Stomach (tissue), 8 donors: ENCODE measurements at regions not wholly inside any gene's neighbourhood (a gene's known extent, or its start where the extent isn't known, plus 50 kb on each side); places are given as distances from the start of the nearest gene placed in this dataset.

Experiments
- DNase-seq, 2 donors: peaks; one replicate each; pipeline versions ENCODE4 v3.0.0 to v3.0.0-alpha.2; 2013 to 2019
- H3K27ac ChIP-seq, 5 donors: fragments of 200-600 bp in 4 of 5; sonication (generic) in 4 of 5; one replicate each; pipeline ENCODE4 v1.5.1; 2013 to 2019; ENCODE audit warnings: mild to moderate bottlenecking in 1 of 5, moderate library complexity in 1 of 5
- H3K27me3 ChIP-seq, 3 donors: fragments of 200-600 bp; sonication (generic); one replicate each; pipeline ENCODE4 v1.5.1; 2017 to 2019; ENCODE audit warnings: mixed run types in 1 of 3
- H3K36me3 ChIP-seq, 4 donors: fragments of 200-600 bp; sonication (generic); 1 replicate in 3 of 4; 2 replicates in 1 of 4; pipeline ENCODE4 v1.5.1; 2016 to 2019
- H3K4me1 ChIP-seq, 4 donors: fragments of 200-600 bp; sonication (generic); one replicate each; pipeline ENCODE4 v1.5.1; 2016 to 2019
- H3K4me3 ChIP-seq, 4 donors: fragments of 200-600 bp; sonication (generic) in 3 of 4; one replicate each; pipeline ENCODE4 v1.5.1; 2016 to 2019; ENCODE audit warnings: mild to moderate bottlenecking in 1 of 4
- H3K9me3 ChIP-seq, 4 donors: fragments of 200-600 bp; sonication (generic); one replicate each; pipeline ENCODE4 v1.5.1; 2016 to 2019
- EP300 ChIP-seq: sonication (generic); formaldehyde crosslinking; IDR thresholded peaks from one replicate; pipeline ENCODE4 v1.6.1; 2017; ENCODE audit warnings: antibody characterized with exemption
- POLR2A ChIP-seq, 4 donors: fragments of 450-650 bp; IDR thresholded peaks; one replicate each; pipeline ENCODE4 v1.6.1; 2016; ENCODE audit warnings: antibody characterized with exemption in 4 of 4, control low read depth in 2 of 4, mild to moderate bottlenecking in 1 of 4, moderate library complexity in 1 of 4
- POLR2AphosphoS5 ChIP-seq, 3 donors: sonication (generic); formaldehyde crosslinking; IDR thresholded peaks; one replicate each; pipeline ENCODE4 v1.6.1; 2016; ENCODE audit warnings: antibody characterized with exemption in 3 of 3
- WGBS, 5 donors: extraction: QIAGEN DNeasy Blood & Tissue Kit in 3 of 5; methylation state at CpG; one replicate each; pipeline versions ENCODE4 v1.1.5 to v1.1.7; 2013 to 2018; 5-methylcytosine and 5-hydroxymethylcytosine counted together
- intact Hi-C: fragments of 100-400 bp; cut with DNase I; formaldehyde crosslinking; loops from one replicate; pipeline ENCODE4 v1.15.1; 2023; ENCODE audit warnings: low total_unique reads
- TF ChIP-seq, protein P1 (sequence below), 7 experiments: fragments of 450-650 bp in 4 of 7; fragments of 200-600 bp in 3 of 7; sonication (generic) in 3 of 7; IDR thresholded peaks; one replicate each; pipeline ENCODE4 v1.5.1; 2016 to 2019; ENCODE audit warnings: antibody characterized with exemption in 7 of 7, control low read depth in 2 of 7, mild to moderate bottlenecking in 1 of 7
- donor health status: healthy with polysubstance abuse.
- donor health status: Bipolar disorder and iron deficiency.
- donor health status: healthy.

DNA sequence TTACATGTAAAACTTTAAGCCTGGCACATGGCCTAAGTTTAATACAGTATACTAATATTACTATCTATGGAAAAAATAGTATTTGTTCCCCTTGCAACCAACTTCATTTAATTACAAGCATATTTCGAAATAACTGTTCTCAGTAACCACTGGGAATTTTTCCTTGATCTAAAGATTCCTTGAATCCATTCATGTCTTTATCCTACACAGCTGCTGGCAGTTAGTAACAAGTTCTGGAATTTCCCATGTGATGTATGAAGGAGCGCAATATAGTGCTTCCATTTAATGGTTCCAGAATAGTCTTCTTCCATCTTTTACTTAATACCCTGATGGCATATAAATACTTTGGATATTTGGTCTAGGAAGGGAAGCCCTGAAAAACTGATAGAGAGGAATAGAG lies 136.5 kb downstream of the AASDH start:
- WGBS, 5 donors = 82 to 95% (median 89%) methylated on average over 2 of the region's 2 CpGs
- H3K9me3 ChIP-seq = no peaks in the 10 kb centered on the region
- TF ChIP-seq POLR2A (IDR thresholded peaks at IDR 0.05) = no peak
- TF ChIP-seq, protein P1, sequence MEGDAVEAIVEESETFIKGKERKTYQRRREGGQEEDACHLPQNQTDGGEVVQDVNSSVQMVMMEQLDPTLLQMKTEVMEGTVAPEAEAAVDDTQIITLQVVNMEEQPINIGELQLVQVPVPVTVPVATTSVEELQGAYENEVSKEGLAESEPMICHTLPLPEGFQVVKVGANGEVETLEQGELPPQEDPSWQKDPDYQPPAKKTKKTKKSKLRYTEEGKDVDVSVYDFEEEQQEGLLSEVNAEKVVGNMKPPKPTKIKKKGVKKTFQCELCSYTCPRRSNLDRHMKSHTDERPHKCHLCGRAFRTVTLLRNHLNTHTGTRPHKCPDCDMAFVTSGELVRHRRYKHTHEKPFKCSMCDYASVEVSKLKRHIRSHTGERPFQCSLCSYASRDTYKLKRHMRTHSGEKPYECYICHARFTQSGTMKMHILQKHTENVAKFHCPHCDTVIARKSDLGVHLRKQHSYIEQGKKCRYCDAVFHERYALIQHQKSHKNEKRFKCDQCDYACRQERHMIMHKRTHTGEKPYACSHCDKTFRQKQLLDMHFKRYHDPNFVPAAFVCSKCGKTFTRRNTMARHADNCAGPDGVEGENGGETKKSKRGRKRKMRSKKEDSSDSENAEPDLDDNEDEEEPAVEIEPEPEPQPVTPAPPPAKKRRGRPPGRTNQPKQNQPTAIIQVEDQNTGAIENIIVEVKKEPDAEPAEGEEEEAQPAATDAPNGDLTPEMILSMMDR (IDR thresholded peaks at IDR 0.05) = no peak
- no peak for TF ChIP-seq EP300
- TF ChIP-seq POLR2AphosphoS5 (IDR thresholded peaks at IDR 0.05) = no peak
- H3K4me3 ChIP-seq = no peak overlapping the region
- no peak overlapping the region for H3K27ac ChIP-seq
- H3K4me1 ChIP-seq = no peaks in the 10 kb centered on the region
- H3K27me3 ChIP-seq = no peaks in the 10 kb centered on the region
- DNase-seq = no peak
- H3K36me3 ChIP-seq = no peaks in the 10 kb centered on the region
- intact Hi-C loops = no loop called here

DNA sequence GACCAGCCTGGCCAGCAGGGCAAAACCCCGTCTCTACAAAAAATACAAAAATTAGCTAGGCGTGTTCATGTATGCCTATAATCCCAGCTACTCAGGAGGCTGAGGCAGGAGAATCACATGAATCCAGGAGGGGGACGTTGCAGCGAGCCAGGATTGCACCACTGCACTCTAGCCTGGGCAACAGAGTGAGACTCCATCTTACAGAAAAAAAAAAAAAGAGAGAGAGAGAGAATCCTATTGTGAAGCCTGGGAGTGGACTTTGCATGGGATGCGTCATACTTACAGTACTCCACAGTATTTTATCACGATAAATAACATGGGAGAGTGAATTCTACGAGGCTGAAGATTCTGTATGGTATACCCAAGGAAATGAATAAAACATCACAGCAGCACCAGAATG lies 139.6 kb downstream of the AASDH start:
- H3K27ac ChIP-seq = no peak overlapping the region
- DNase-seq = no peak

DNA sequence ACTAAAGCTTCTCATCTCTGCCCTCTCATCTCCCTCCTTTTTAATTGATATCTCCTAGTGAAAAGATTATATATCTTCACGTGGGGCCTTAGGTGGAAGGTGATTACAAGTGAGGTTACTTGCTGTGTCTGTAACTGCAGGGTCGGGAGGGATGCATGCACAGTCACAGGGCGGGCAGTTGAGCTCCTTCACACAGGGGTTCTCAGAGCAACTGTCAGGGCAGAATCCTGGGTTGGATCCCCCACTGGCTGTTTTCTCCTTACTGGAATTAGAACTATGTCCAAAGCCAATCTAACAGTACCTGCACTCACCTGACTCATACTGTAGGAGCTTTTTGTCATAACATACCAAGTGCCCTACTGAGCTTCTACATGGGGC lies 141.1 kb downstream of the AASDH start:
- no peak overlapping the region for H3K27ac ChIP-seq
- intact Hi-C loops = no loop called here
- 75 to 81% (median 78%) methylated on average over 3 of the region's 3 CpGs for WGBS, 5 donors
- H3K4me3 ChIP-seq = no peak overlapping the region
- no peaks in the 10 kb centered on the region for H3K36me3 ChIP-seq
- no peaks in the 10 kb centered on the region for H3K4me1 ChIP-seq
- no peak for DNase-seq
- H3K27me3 ChIP-seq = no peaks in the 10 kb centered on the region
- no peaks in the 10 kb centered on the region for H3K9me3 ChIP-seq
- TF ChIP-seq POLR2AphosphoS5 (IDR thresholded peaks at IDR 0.05) = no peak
- no peak for TF ChIP-seq POLR2A (IDR thresholded peaks at IDR 0.05)
- TF ChIP-seq, protein P1 (IDR thresholded peaks at IDR 0.05) = no peak
- no peak for TF ChIP-seq EP300

More for the DNA sequence above, 139.6 kb downstream of the AASDH start:
- Histone ChIP-seq H3K4me1 (no peaks in the 10 kb centered on the region), H3K36me3 (no peaks in the 10 kb centered on the region), H3K4me3 (no peak overlapping the region), H3K9me3 (no peaks in the 10 kb centered on the region), H3K27me3 (no peaks in the 10 kb centered on the region)
- TF ChIP-seq POLR2AphosphoS5 (IDR thresholded peaks at IDR 0.05) = no peak
- no peak for TF ChIP-seq EP300
- TF ChIP-seq, protein P1 (IDR thresholded peaks at IDR 0.05) = no peak
- TF ChIP-seq POLR2A (IDR thresholded peaks at IDR 0.05) = no peak
- intact Hi-C loops = no loop called here
- 71 to 82% (median 78%) methylated on average over 7 of the region's 7 CpGs for WGBS, 5 donors

DNA sequence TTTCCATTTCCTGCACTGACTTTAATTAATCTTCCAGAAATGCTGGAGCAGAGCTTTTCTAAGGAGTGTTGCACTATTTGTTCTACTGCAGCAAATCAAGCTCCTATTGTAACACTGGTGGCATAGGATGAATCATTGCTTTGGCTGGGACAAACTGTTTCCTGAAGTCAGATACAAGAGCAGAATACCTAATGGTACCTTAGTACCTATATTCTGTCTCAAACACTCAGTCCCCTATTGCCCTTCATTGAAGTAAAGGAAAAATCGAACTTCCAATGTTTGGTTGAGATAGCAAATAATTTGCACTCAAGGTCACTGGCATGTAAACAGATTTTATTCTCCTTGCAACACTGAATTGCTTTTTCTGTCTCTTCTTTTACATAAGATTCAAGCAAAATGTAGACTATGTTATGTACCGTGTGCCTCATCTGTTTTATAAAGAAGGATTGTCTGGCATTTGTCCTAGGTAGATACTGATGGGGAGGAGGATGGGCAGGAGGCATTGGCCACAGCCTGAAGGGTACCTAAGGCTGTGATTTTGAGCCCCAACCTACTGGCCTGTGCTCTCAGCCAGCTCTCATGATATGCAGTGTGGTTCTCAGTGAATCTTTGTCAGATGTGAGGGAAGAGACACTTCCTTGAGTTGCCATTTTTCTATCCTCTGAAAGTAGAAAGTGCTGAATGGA lies 141.6 kb downstream of the AASDH start:
- H3K27me3 ChIP-seq = no peaks in the 10 kb centered on the region
- H3K27ac ChIP-seq = no peak overlapping the region
- no peaks in the 10 kb centered on the region for H3K9me3 ChIP-seq
- no peaks in the 10 kb centered on the region for H3K36me3 ChIP-seq
- TF ChIP-seq POLR2AphosphoS5 (IDR thresholded peaks at IDR 0.05) (no peak), EP300 (no peak), POLR2A (IDR thresholded peaks at IDR 0.05) (no peak)
- TF ChIP-seq, protein P1 (IDR thresholded peaks at IDR 0.05) = no peak
- intact Hi-C loops = no loop called here
- no peaks in the 10 kb centered on the region for H3K4me1 ChIP-seq
- no peak overlapping the region for H3K4me3 ChIP-seq
- WGBS, 5 donors = 42 to 72% (median 53%) methylated on average over 2 of the region's 2 CpGs
- peak in 1 of 2 donors; percentile 49 for DNase-seq
